Mucosa of descending colon (tissue), 3 donors: ENCODE measurements at regions not wholly inside any gene's neighbourhood (a gene's known extent, or its start where the extent isn't known, plus 50 kb on each side); places are given as distances from the start of the nearest gene placed in this dataset.

ENCODE experiments used
- ATAC-seq: fragments of 200-7000 bp; cut with Tn5 transposase; one replicate; pipeline ENCODE4 v1.9.1; 2020; ENCODE audit warnings: mild to moderate bottlenecking, moderate library complexity
- DNase-seq, 3 donors: peaks; one replicate each; pipeline ENCODE4 v3.0.0-alpha.2; 2020
- H3K36me3 ChIP-seq: fragments of 200-600 bp; one replicate; pipeline ENCODE4 v1.8.0; 2021; ENCODE audit warnings: low read depth, mild to moderate bottlenecking
- H3K4me1 ChIP-seq: fragments of 200-600 bp; one replicate; pipeline ENCODE4 v1.8.0; 2021; ENCODE audit warnings: low read depth, mild to moderate bottlenecking
- H3K4me3 ChIP-seq: fragments of 200-600 bp; one replicate; pipeline ENCODE4 v1.8.0; 2021; ENCODE audit warnings: mild to moderate bottlenecking
- H3K9me3 ChIP-seq: fragments of 200-600 bp; one replicate; pipeline ENCODE4 v1.8.0; 2021; ENCODE audit warnings: mild to moderate bottlenecking
- intact Hi-C, 2 donors: fragments of 100-400 bp; cut with DNase I in 1 of 2; cut with micrococcal nuclease in 1 of 2; formaldehyde crosslinking; loops; one replicate each; pipeline versions ENCODE4 v1.11.0 to v1.11.1; 2022; cut with DNase I, micrococcal nuclease
- TF ChIP-seq, protein P1 (sequence below): fragments of 200-600 bp; IDR thresholded peaks from one replicate; pipeline ENCODE4 v1.8.0; 2022; ENCODE audit warnings: antibody characterized with exemption, mild to moderate bottlenecking
- donor health status: DM: no; HTN: no; CAD: no; lungs with moderate emphysema.
- donor health status: DM: no; HTN: no; CAD: no.
- donor health status: DM: no; HTN: yes; CAD: no.

DNA sequence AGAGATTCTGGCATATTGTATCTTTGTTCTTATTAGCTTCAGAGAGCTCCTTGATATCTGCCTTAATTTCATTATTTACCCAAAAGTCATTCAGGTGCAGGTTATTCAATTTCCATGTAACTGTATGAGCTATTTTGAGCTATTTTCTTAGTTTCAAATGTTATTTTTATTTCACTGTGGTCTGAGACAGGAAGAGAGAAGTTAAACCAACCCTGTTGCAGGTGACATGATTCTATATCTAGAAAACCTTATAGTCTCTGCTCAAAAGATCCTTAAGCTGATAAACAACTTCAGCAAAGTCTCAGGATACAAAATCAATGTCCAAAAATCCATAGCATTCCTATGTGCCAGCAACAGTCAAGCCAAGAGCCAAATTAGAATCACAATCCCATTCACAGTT lies 1644.0 kb upstream of the B3GALT2 start:
- ATAC-seq (no peak), DNase-seq (no peak)
- intact Hi-C loops, result no loop called here
- Histone ChIP-seq H3K9me3 (no peaks in the 10 kb centered on the region), H3K36me3 (no peaks in the 10 kb centered on the region), H3K4me1 (no peaks in the 10 kb centered on the region), H3K4me3 (no peak overlapping the region)
- TF ChIP-seq, protein P1, sequence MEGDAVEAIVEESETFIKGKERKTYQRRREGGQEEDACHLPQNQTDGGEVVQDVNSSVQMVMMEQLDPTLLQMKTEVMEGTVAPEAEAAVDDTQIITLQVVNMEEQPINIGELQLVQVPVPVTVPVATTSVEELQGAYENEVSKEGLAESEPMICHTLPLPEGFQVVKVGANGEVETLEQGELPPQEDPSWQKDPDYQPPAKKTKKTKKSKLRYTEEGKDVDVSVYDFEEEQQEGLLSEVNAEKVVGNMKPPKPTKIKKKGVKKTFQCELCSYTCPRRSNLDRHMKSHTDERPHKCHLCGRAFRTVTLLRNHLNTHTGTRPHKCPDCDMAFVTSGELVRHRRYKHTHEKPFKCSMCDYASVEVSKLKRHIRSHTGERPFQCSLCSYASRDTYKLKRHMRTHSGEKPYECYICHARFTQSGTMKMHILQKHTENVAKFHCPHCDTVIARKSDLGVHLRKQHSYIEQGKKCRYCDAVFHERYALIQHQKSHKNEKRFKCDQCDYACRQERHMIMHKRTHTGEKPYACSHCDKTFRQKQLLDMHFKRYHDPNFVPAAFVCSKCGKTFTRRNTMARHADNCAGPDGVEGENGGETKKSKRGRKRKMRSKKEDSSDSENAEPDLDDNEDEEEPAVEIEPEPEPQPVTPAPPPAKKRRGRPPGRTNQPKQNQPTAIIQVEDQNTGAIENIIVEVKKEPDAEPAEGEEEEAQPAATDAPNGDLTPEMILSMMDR, result no peak

DNA sequence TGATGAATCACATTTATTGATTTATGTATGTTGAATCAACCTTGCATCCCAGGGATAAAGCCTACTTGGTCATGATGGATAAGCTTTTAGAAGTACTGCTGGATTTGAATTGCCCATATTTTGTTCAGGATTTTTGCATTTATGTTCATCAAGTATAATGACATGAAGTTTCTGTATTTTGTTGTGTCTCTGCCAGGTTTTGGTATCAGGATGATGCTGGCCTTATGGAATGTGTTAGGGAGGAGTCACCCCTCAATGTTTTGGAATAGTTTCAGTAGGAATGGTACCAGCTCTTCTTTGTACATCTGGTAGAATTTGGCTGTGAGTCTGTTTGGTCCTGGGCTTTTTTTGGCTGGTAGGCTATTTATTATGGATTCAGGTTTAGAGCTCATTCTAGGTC lies 1643.1 kb upstream of the B3GALT2 start:
- no peak for DNase-seq
- intact Hi-C loops, result no loop called here
- ATAC-seq, result no peak
- TF ChIP-seq, protein P1, result no peak
- no peaks in the 10 kb centered on the region for H3K36me3 ChIP-seq
- H3K4me3 ChIP-seq, result no peak overlapping the region
- no peaks in the 10 kb centered on the region for H3K9me3 ChIP-seq
- no peaks in the 10 kb centered on the region for H3K4me1 ChIP-seq

DNA sequence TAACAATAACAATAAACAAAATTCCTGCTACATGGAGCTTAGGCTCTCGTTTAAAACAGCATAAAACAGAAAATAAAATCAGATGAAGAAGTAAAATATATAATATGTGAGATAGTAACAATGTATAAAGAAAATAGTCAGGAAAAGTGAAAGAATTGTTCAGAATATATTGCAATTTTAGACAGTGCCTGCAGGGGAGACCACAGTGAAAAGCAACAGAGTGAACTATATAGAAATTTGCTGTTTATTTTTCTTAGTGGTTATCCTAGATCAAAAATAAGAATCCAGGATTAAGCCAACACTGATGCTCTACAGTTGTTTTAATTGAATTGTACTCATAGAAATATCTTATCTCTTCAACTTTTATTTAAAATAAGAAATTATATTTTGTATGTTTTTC lies 1639.0 kb upstream of the B3GALT2 start:
- Histone ChIP-seq H3K4me3 (no peak overlapping the region), H3K9me3 (no peaks in the 10 kb centered on the region), H3K36me3 (no peaks in the 10 kb centered on the region), H3K4me1 (no peaks in the 10 kb centered on the region)
- TF ChIP-seq, protein P1, result no peak
- ATAC-seq (no peak), DNase-seq (no peak)
- intact Hi-C loops, result no loop called here

DNA sequence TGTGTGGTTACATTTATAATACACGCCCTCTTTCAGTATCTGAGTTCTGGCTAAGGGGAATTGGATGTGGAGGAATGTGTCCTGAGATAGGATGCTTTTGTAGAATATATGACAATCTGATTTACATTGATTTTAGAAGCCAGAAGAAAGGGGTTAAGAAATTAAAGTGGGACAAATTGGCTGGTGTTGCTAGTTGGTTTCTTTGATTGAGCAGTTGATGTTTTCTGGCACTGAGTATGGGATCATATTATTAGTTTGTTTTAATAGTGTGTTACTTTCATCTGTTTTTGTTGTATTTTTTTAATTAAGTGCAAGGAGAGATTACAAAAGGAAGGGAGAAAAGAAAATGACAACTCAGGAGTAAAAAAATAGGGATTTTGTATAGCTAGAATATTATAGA lies 1634.7 kb upstream of the B3GALT2 start:
- no peak for DNase-seq
- TF ChIP-seq, protein P1, result no peak
- intact Hi-C loops, result no loop called here
- H3K9me3 ChIP-seq, result no peaks in the 10 kb centered on the region
- H3K4me1 ChIP-seq, result no peaks in the 10 kb centered on the region
- H3K36me3 ChIP-seq, result no peaks in the 10 kb centered on the region
- no peak overlapping the region for H3K4me3 ChIP-seq
- ATAC-seq, result no peak

DNA sequence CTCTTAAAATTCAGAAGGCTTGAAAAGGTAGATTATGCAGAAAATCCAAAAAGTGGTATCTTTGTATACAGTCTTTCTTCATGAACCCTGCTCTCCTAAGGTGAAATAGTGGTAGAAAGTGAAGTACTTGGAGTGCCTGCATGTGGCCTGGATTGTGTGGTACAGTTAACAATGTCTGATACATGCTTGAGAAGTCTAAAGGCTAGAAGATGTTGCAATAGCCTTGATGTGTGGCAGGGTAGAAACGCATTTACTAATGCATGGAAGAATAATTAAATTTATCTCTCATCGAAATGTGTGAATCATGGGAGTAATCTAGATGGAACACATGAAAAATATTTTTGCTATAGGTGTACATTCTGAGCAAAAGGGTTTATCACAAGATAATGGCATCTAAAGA lies 1632.3 kb upstream of the B3GALT2 start:
- no peak for ATAC-seq
- no peak for DNase-seq
- no peak overlapping the region for H3K4me3 ChIP-seq
- TF ChIP-seq, protein P1, result no peak
- no peaks in the 10 kb centered on the region for H3K9me3 ChIP-seq
- intact Hi-C loops, result no loop called here
- no peaks in the 10 kb centered on the region for H3K4me1 ChIP-seq
- no peaks in the 10 kb centered on the region for H3K36me3 ChIP-seq

DNA sequence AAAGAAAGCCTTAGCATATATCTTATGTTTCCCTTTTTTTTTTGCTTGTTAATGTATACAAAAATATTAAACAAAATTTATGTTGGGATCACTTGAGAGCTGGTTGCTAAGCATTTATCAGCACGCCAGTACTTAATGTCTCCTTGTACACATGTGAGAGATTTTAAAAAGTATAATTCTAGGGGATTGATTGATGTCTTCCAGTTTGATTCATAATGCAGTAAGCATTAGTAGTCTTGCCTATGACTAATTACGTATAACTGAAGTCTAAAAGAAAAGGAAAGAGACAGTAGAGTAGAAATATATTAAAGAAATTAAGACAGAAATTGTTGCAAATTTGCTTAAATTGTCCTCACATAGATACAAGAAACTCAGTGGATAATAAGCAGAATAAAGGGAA lies 1630.4 kb upstream of the B3GALT2 start:
- no peaks in the 10 kb centered on the region for H3K36me3 ChIP-seq
- no peak overlapping the region for H3K4me3 ChIP-seq
- DNase-seq (no peak), ATAC-seq (no peak)
- no peaks in the 10 kb centered on the region for H3K4me1 ChIP-seq
- H3K9me3 ChIP-seq, result no peaks in the 10 kb centered on the region
- TF ChIP-seq, protein P1, result no peak
- intact Hi-C loops, result no loop called here
